ENCODE measurements at regions not wholly inside any gene's neighbourhood (a gene's known extent, or its start where the extent isn't known, plus 50 kb on each side); places are given as distances from the start of the nearest gene placed in this dataset.

- no peak for DNase-seq
Measured at GRCh38 chr6:119575721-119576120, 226.2 kb upstream of the MAN1A1 start.

- DNase-seq: no peak
Measured at GRCh38 chr6:119568580-119568979, 219.0 kb upstream of the MAN1A1 start.

GRCh38 chr6:119566546-119567260 lies 217.1 kb upstream of the MAN1A1 start:
- DNase-seq: no peak

GRCh38 chr6:119565893-119566292 lies 216.3 kb upstream of the MAN1A1 start:
- no peak for DNase-seq

GRCh38 chr6:119562168-119562567 lies 212.6 kb upstream of the MAN1A1 start:
- no peak for DNase-seq

- DNase-seq: no peak
Measured at GRCh38 chr6:119559586-119559985, 210.0 kb upstream of the MAN1A1 start.

GRCh38 chr6:119557239-119557638 lies 207.7 kb upstream of the MAN1A1 start:
- DNase-seq: no peak

GRCh38 chr6:119552021-119552420 lies 202.5 kb upstream of the MAN1A1 start:
- DNase-seq: no peak

- DNase-seq: no peak
Measured at GRCh38 chr6:119547024-119547423, 197.5 kb upstream of the MAN1A1 start.

GRCh38 chr6:119545245-119545644 lies 195.7 kb upstream of the MAN1A1 start:
- DNase-seq: no peak

- DNase-seq: no peak
Measured at GRCh38 chr6:119544325-119545175, 195.0 kb upstream of the MAN1A1 start.

GRCh38 chr6:119543332-119543731 lies 193.8 kb upstream of the MAN1A1 start:
- no peak for DNase-seq

GRCh38 chr6:119542037-119542436 lies 192.5 kb upstream of the MAN1A1 start:
- DNase-seq: no peak

GRCh38 chr6:119541132-119541905 lies 191.8 kb upstream of the MAN1A1 start:
- peak; percentile 32 for DNase-seq

GRCh38 chr6:119540417-119540816 lies 190.9 kb upstream of the MAN1A1 start:
- no peak for DNase-seq

- no peak for DNase-seq
Measured at GRCh38 chr6:119539066-119539746, 189.6 kb upstream of the MAN1A1 start.

- DNase-seq: no peak
Measured at GRCh38 chr6:119536666-119537065, 187.1 kb upstream of the MAN1A1 start.

- DNase-seq: no peak
Measured at GRCh38 chr6:119535332-119535731, 185.8 kb upstream of the MAN1A1 start.

GRCh38 chr6:119533603-119534279 lies 184.2 kb upstream of the MAN1A1 start:
- DNase-seq: no peak

- no peak for DNase-seq
Measured at GRCh38 chr6:119527231-119527578, 177.6 kb upstream of the MAN1A1 start.

- no peak for DNase-seq
Measured at GRCh38 chr6:119526561-119527230, 177.1 kb upstream of the MAN1A1 start.

- DNase-seq: no peak
Measured at GRCh38 chr6:119524410-119524809, 174.8 kb upstream of the MAN1A1 start.
